ENCODE measurements at regions not wholly inside any gene's neighbourhood (a gene's known extent, or its start where the extent isn't known, plus 50 kb on each side); places are given as distances from the start of the nearest gene placed in this dataset.
"Not testable (repeated sequence)": the region's sequence is repeated elsewhere in the genome, so short reads cannot be mapped to it uniquely, and the experiment has no call there.

- intact Hi-C loops (cut with DNase I) = no loop called here
- Histone ChIP-seq H3K27ac (replicated peaks in 1 of 4) (no peak overlapping the region), H3K27me3 (no peaks in the 10 kb centered on the region), H3K9me3 (peaks cover 0 to 3% (median 0%) of the 10 kb centered on the region in 4 donors), H3K4me3 (no peak overlapping the region), H3K4me1 (no peaks in the 10 kb centered on the region), H3K36me3 (no peaks in the 10 kb centered on the region)
- DNase-seq (ENCODE audit: extremely low spot score) = no peak
- WGBS = 68% methylated on average over 4 of the region's 4 CpGs
- no peak for TF ChIP-seq EP300 (IDR thresholded peaks at IDR 0.05)
- TF ChIP-seq CTCF (IDR thresholded peaks at IDR 0.05) = no peak
- TF ChIP-seq POLR2AphosphoS5 (IDR thresholded peaks at IDR 0.05) = no peak
- TF ChIP-seq POLR2A (IDR thresholded peaks at IDR 0.05; ENCODE audit: low read depth) = no peak
Measured at GRCh38 chr4:28505064-28505463, 1644.4 kb downstream of the STIM2 start.

- peaks cover 0 to 3% (median 0%) of the 10 kb centered on the region in 4 donors for H3K9me3 ChIP-seq
- DNase-seq (ENCODE audit: extremely low spot score) = no peak
- intact Hi-C loops (cut with DNase I) = no loop called here
- H3K27me3 ChIP-seq = no peaks in the 10 kb centered on the region
- H3K4me3 ChIP-seq = no peak overlapping the region
- no peaks in the 10 kb centered on the region for H3K36me3 ChIP-seq
- 89% methylated on average over 9 of the region's 9 CpGs for WGBS
- H3K27ac ChIP-seq (replicated peaks in 1 of 4) = no peak overlapping the region
- no peaks in the 10 kb centered on the region for H3K4me1 ChIP-seq
- no peak for TF ChIP-seq EP300 (IDR thresholded peaks at IDR 0.05)
- no peak for TF ChIP-seq POLR2A (IDR thresholded peaks at IDR 0.05; ENCODE audit: low read depth)
- TF ChIP-seq CTCF (IDR thresholded peaks at IDR 0.05) = no peak
- no peak for TF ChIP-seq POLR2AphosphoS5 (IDR thresholded peaks at IDR 0.05)
Measured at GRCh38 chr4:28508636-28509035, 1648.0 kb downstream of the STIM2 start.

GRCh38 chr4:28514766-28515165, 1654.1 kb downstream of the STIM2 start:
- H3K9me3 ChIP-seq; H3K27me3 ChIP-seq; H3K27ac ChIP-seq (replicated peaks in 1 of 4); intact Hi-C loops (cut with DNase I); DNase-seq (ENCODE audit: extremely low spot score); H3K4me3 ChIP-seq; H3K36me3 ChIP-seq; H3K4me1 ChIP-seq: not testable (repeated sequence)
- 95% methylated on average over 12 of the region's 30 CpGs for WGBS

- no peaks in the 10 kb centered on the region for H3K27me3 ChIP-seq
- WGBS = 77% methylated on average over 1 of the region's 1 CpG
Measured at GRCh38 chr4:28518561-28519165, 1658.0 kb downstream of the STIM2 start.

GRCh38 chr4:28523681-28524190, 1663.1 kb downstream of the STIM2 start:
- intact Hi-C loops (cut with DNase I) = no loop called here
- no peaks in the 10 kb centered on the region for H3K9me3 ChIP-seq
- WGBS = 73% methylated on average over 3 of the region's 3 CpGs
- no peaks in the 10 kb centered on the region for H3K36me3 ChIP-seq
- no peak for DNase-seq (ENCODE audit: extremely low spot score)
- no peaks in the 10 kb centered on the region for H3K27me3 ChIP-seq
- no peak for TF ChIP-seq POLR2A (IDR thresholded peaks at IDR 0.05; ENCODE audit: low read depth)
- H3K27ac ChIP-seq (replicated peaks in 1 of 4) = no peak overlapping the region
- H3K4me3 ChIP-seq = no peak overlapping the region
- H3K4me1 ChIP-seq = no peaks in the 10 kb centered on the region

More at GRCh38 chr4:28518561-28519165, 1658.0 kb downstream of the STIM2 start:
- TF ChIP-seq POLR2AphosphoS5 (IDR thresholded peaks at IDR 0.05) (no peak), EP300 (IDR thresholded peaks at IDR 0.05) (no peak), POLR2A (IDR thresholded peaks at IDR 0.05; ENCODE audit: low read depth) (no peak), CTCF (IDR thresholded peaks at IDR 0.05) (no peak)
- Histone ChIP-seq H3K36me3 (no peaks in the 10 kb centered on the region), H3K9me3 (no peaks in the 10 kb centered on the region), H3K4me3 (no peak overlapping the region), H3K4me1 (no peaks in the 10 kb centered on the region), H3K27ac (replicated peaks in 1 of 4) (no peak overlapping the region)
- intact Hi-C loops (cut with DNase I) = no loop called here
- no peak for DNase-seq (ENCODE audit: extremely low spot score)

- WGBS = 82% methylated on average over 2 of the region's 2 CpGs
- DNase-seq (ENCODE audit: extremely low spot score) = no peak
- no peaks in the 10 kb centered on the region for H3K36me3 ChIP-seq
- H3K4me1 ChIP-seq = no peaks in the 10 kb centered on the region
- peaks cover 0 to 4% (median 0%) of the 10 kb centered on the region in 4 donors for H3K9me3 ChIP-seq
- H3K4me3 ChIP-seq = no peak overlapping the region
- no peak overlapping the region for H3K27ac ChIP-seq (replicated peaks in 1 of 4)
- intact Hi-C loops (cut with DNase I) = no loop called here
- no peaks in the 10 kb centered on the region for H3K27me3 ChIP-seq
- TF ChIP-seq EP300 (IDR thresholded peaks at IDR 0.05) (no peak), CTCF (IDR thresholded peaks at IDR 0.05) (no peak), POLR2AphosphoS5 (IDR thresholded peaks at IDR 0.05) (no peak), POLR2A (IDR thresholded peaks at IDR 0.05; ENCODE audit: low read depth) (no peak)
Measured at GRCh38 chr4:28536124-28536523, 1675.5 kb downstream of the STIM2 start.

Data from esophagus muscularis mucosa (tissue), 4 donors.